Neural crest cell (in vitro differentiated cells): ENCODE measurements at regions not wholly inside any gene's neighbourhood (a gene's known extent, or its start where the extent isn't known, plus 50 kb on each side); places are given as distances from the start of the nearest gene placed in this dataset.

Source experiments
- DNase-seq: peaks from one replicate; pipeline ENCODE4 v3.0.0; 2021; ENCODE audit warnings: low read depth, mixed read lengths, low spot score
- H3K27ac Mint-ChIP-seq: one replicate; pipeline ENCODE4 v1.8.0; 2021; ENCODE audit warnings: mild to moderate bottlenecking, mixed read lengths; ENCODE audit not compliant: unreplicated experiment
- H3K27me3 Mint-ChIP-seq: 2 replicates; pipeline ENCODE4 v1.8.0; 2021; ENCODE audit warnings: low read depth, mild to moderate bottlenecking, mixed read lengths
- H3K36me3 Mint-ChIP-seq: 2 replicates; pipeline ENCODE4 v1.8.0; 2021; ENCODE audit warnings: low read depth, mild to moderate bottlenecking, mixed read lengths
- H3K4me1 Mint-ChIP-seq: 2 replicates; pipeline ENCODE4 v1.8.0; 2021; ENCODE audit warnings: mixed read lengths
- H3K4me3 Mint-ChIP-seq: one replicate; pipeline ENCODE4 v1.8.0; 2021; ENCODE audit warnings: mild to moderate bottlenecking, mixed read lengths
- H3K9me3 Mint-ChIP-seq: 2 replicates; pipeline ENCODE4 v1.8.0; 2021; ENCODE audit warnings: mixed read lengths
- TF ChIP-seq, protein P1 (sequence below): fragments of 200-600 bp; sonication (generic); conservative IDR thresholded peaks from 2 replicates; pipeline ENCODE4 v1.5.0; 2021; ENCODE audit warnings: antibody characterized with exemption, mild to moderate bottlenecking

DNA sequence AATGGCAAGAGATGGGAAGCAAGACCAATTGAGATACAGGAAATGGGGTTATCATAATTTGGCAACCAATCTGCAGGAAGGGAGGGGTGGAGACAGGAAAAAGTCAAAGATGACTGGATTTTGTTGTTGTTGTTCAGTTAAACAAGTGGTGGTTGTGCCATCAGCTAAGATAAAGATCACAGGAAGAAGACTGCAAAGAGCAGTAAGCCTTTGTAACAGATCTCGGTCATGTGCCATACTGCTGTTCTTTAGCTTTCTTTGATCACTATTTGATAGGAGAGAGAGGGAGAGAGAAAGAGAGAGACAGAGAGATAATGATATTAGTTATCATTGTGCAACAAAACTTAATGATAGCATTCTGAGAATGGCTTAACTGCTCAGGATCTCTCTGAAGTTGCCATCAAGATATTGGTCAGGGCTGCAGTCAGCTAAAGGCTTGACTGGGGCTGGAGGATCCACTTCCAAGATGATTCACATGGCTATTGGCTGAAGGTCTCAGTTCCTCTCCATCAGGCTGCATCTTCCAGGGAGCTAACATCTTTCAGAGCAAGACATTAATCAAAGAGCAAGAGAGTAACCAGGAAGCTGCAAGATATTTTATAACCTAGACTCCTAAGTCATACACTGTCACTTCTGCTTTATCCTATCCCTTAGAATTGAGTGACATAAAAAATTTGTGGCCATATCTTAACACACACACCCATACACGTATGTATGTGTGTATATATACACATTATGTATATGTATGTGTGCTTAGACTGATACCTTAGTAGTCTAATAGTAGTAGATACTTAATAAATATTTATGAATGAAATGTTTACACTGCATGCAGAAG lies 405.0 kb downstream of the SHISA9 start:
- no peaks in the 10 kb centered on the region for H3K4me1 Mint-ChIP-seq

DNA sequence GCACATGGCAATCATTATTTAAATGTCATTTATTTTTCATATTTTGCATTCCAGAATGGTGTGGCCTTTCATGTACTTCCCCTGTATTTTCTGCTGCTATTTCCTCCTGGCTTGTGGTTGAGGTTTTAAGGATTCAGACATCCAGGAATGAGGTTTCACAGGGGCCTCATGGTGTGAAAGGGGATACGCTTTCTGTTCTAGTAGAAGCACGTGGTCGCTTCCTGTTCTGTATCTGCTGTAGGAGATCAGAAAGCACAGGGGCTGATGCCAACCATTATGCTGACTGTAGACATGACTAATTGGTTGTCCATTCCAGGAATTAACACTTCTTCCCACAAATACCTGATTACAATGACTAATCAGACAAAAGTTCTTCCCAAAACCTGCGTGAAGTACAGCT lies 405.9 kb downstream of the SHISA9 start:
- Mint-ChIP-seq H3K4me3 (no peak overlapping the region), H3K27ac (no peak overlapping the region)
- TF ChIP-seq, protein P1, sequence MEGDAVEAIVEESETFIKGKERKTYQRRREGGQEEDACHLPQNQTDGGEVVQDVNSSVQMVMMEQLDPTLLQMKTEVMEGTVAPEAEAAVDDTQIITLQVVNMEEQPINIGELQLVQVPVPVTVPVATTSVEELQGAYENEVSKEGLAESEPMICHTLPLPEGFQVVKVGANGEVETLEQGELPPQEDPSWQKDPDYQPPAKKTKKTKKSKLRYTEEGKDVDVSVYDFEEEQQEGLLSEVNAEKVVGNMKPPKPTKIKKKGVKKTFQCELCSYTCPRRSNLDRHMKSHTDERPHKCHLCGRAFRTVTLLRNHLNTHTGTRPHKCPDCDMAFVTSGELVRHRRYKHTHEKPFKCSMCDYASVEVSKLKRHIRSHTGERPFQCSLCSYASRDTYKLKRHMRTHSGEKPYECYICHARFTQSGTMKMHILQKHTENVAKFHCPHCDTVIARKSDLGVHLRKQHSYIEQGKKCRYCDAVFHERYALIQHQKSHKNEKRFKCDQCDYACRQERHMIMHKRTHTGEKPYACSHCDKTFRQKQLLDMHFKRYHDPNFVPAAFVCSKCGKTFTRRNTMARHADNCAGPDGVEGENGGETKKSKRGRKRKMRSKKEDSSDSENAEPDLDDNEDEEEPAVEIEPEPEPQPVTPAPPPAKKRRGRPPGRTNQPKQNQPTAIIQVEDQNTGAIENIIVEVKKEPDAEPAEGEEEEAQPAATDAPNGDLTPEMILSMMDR = no peak

More for the DNA sequence above, 405.0 kb downstream of the SHISA9 start:
- Mint-ChIP-seq H3K4me3 (no peak overlapping the region), H3K27ac (no peak overlapping the region), H3K27me3 (peaks cover 6% of the 10 kb centered on the region), H3K9me3 (no peaks in the 10 kb centered on the region), H3K36me3 (no peaks in the 10 kb centered on the region)
- TF ChIP-seq, protein P1 = no peak
- no peak for DNase-seq

DNA sequence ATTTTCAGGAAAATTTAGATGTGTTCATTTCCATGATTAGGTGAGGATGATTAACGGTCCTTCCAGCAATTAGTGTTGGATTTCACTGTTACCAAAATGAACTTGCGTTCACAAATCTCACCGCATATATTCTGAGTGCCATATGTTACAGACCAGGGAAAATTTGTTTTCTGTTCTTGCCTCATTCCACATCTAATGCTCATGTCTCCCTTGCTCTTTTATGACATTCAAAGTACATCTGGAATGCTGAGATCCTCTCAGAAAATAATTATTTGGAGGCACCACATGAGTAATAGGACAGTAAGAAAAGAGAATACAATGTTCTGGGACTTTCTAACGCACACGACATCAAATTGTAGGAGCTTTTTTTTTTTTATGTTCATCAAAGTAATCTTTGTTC lies 406.5 kb downstream of the SHISA9 start:
- Mint-ChIP-seq H3K27me3 (no peaks in the 10 kb centered on the region), H3K27ac (no peak overlapping the region), H3K4me3 (no peak overlapping the region), H3K9me3 (peaks cover 2% of the 10 kb centered on the region), H3K4me1 (no peaks in the 10 kb centered on the region), H3K36me3 (no peaks in the 10 kb centered on the region)
- TF ChIP-seq, protein P1 = no peak
- DNase-seq = no peak

More for the DNA sequence above, 405.9 kb downstream of the SHISA9 start:
- Mint-ChIP-seq H3K27me3 (no peaks in the 10 kb centered on the region), H3K9me3 (peaks cover under 1% of the 10 kb centered on the region), H3K36me3 (no peaks in the 10 kb centered on the region), H3K4me1 (no peaks in the 10 kb centered on the region)
- DNase-seq = no peak

DNA sequence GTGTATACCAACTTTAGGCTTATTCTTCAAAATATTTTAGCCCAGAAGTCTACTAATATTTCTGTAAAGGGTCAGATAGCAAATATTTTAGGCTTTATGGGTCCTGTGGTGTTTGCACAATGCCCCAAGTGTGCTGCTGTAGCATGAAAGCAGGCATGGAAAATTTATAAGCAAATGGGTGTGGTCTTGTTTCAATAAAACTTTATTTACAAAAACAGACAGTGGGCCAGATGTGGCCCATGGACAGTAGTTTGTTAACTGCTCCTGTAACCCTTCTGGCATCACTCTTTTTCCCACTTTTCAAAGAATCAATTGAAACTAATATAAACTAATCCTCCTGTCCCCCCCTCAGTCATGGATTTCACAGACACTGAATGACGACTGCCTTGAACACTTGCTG lies 410.7 kb downstream of the SHISA9 start:
- Mint-ChIP-seq H3K36me3 (no peaks in the 10 kb centered on the region), H3K4me1 (peaks cover 8% of the 10 kb centered on the region), H3K4me3 (no peak overlapping the region), H3K27me3 (no peaks in the 10 kb centered on the region), H3K27ac (no peak overlapping the region), H3K9me3 (peaks cover 2% of the 10 kb centered on the region)
- no peak for DNase-seq
- TF ChIP-seq, protein P1 = no peak

DNA sequence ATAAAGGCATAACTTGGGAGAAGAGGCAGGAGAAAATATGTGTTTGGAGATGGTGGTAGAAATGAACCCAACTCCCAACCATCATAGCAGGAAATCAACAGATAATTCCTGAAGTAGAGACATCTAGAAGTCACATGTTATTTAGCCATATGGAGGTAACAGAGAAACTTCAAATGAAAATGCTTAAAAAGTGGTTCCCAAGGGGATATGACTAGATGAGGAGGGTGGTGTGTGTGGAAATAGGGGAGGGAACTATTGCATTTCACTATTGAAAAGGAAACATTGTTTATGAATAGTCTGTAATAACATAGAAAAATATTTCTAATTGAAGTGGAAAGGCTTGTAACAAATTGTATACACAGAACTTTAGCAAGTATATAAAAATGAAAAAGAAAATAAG lies 412.0 kb downstream of the SHISA9 start:
- peaks cover 5% of the 10 kb centered on the region for H3K27me3 Mint-ChIP-seq
- H3K36me3 Mint-ChIP-seq = no peaks in the 10 kb centered on the region
- peaks cover 2% of the 10 kb centered on the region for H3K9me3 Mint-ChIP-seq
- no peak overlapping the region for H3K4me3 Mint-ChIP-seq
- H3K4me1 Mint-ChIP-seq = peaks cover 8% of the 10 kb centered on the region
- DNase-seq = no peak
- TF ChIP-seq, protein P1 = no peak
- no peak overlapping the region for H3K27ac Mint-ChIP-seq
